NCI-H2227 (cell line): ENCODE measurements at regions not wholly inside any gene's neighbourhood (a gene's known extent, or its start where the extent isn't known, plus 50 kb on each side); places are given as distances from the start of the nearest gene placed in this dataset.
"Not testable (repeated sequence)": the region's sequence is repeated elsewhere in the genome, so short reads cannot be mapped to it uniquely, and the experiment has no call there.

ENCODE experiments used
- DNase-seq: peaks from one replicate; lab custom pipeline; 2025; ENCODE audit not compliant: unreplicated experiment; lab: John Stamatoyannopoulos, UW

- no peak for DNase-seq
Observed at GRCh38 chr15:96125721-96126415, 204.6 kb upstream of the NR2F2 start.

- DNase-seq: no peak
Observed at GRCh38 chr15:96126859-96127258, 203.6 kb upstream of the NR2F2 start.

GRCh38 chr15:96130734-96131133 lies 199.8 kb upstream of the NR2F2 start:
- DNase-seq: no peak

GRCh38 chr15:96132126-96132525 lies 198.4 kb upstream of the NR2F2 start:
- DNase-seq: no peak

GRCh38 chr15:96135166-96136093 lies 195.1 kb upstream of the NR2F2 start:
- DNase-seq: no peak

- no peak for DNase-seq
Observed at GRCh38 chr15:96138985-96139384, 191.5 kb upstream of the NR2F2 start.

- DNase-seq: no peak
Observed at GRCh38 chr15:96142498-96142897, 188.0 kb upstream of the NR2F2 start.

- no peak for DNase-seq
Observed at GRCh38 chr15:96144734-96145133, 185.8 kb upstream of the NR2F2 start.

GRCh38 chr15:96146726-96147125 lies 183.8 kb upstream of the NR2F2 start:
- no peak for DNase-seq

GRCh38 chr15:96147267-96147666 lies 183.2 kb upstream of the NR2F2 start:
- no peak for DNase-seq

GRCh38 chr15:96150254-96150653 lies 180.2 kb upstream of the NR2F2 start:
- DNase-seq: no peak

- DNase-seq: not testable (repeated sequence)
Observed at GRCh38 chr15:96151749-96152148, 178.8 kb upstream of the NR2F2 start.

- DNase-seq: no peak
Observed at GRCh38 chr15:96153929-96154328, 176.6 kb upstream of the NR2F2 start.

GRCh38 chr15:96158938-96159337 lies 171.6 kb upstream of the NR2F2 start:
- DNase-seq: no peak

GRCh38 chr15:96160269-96160668 lies 170.2 kb upstream of the NR2F2 start:
- no peak for DNase-seq

GRCh38 chr15:96160800-96161199 lies 169.7 kb upstream of the NR2F2 start:
- DNase-seq: no peak

- DNase-seq: no peak
Observed at GRCh38 chr15:96162322-96162721, 168.2 kb upstream of the NR2F2 start.

- DNase-seq: no peak
Observed at GRCh38 chr15:96165081-96165480, 165.4 kb upstream of the NR2F2 start.

- no peak for DNase-seq
Observed at GRCh38 chr15:96165775-96166174, 164.7 kb upstream of the NR2F2 start.

GRCh38 chr15:96166223-96167200 lies 164.0 kb upstream of the NR2F2 start:
- DNase-seq: no peak

- DNase-seq: not testable (repeated sequence)
Observed at GRCh38 chr15:96170616-96170978, 159.9 kb upstream of the NR2F2 start.
